ENCODE measurements at regions not wholly inside any gene's neighbourhood (a gene's known extent, or its start where the extent isn't known, plus 50 kb on each side); places are given as distances from the start of the nearest gene placed in this dataset.
"Not testable (repeated sequence)": the region's sequence is repeated elsewhere in the genome, so short reads cannot be mapped to it uniquely, and the experiment has no call there.

DNA sequence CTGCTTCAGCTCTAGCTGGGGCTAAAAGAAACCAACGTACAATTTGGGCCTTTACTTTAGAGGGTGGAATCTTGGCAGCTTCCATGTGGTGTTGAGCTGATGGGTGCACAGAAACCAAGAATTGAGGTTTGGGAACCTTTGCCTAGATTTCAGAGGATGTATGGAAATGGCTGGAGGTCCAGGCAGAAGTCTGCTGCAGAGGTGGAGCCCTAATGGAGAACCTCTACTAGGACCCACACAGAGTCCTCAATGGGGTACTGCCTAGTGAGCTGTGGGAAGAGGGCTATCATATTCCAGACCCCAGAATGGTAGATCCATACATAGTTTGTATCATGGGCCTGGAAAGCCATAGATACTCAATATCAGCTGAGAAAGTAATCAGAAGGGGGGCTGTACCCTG lies 500.4 kb upstream of the ATP2B1 start:
- peaks cover 0 to 32% (median 13%) of the 10 kb centered on the region in 11 donors for H3K9me3 Mint-ChIP-seq
- no peaks in the 10 kb centered on the region for H3K36me3 ChIP-seq (ENCODE audit: control insufficient read depth in 2 of 3, insufficient read depth in 3 of 3, low read length in 3 of 3)
- H3K4me1 Mint-ChIP-seq, result no peaks in the 10 kb centered on the region
- no peak overlapping the region for H3K4me3 Mint-ChIP-seq
- peaks cover 0 to 7% (median 0%) of the 10 kb centered on the region in 5 donors for H3K27me3 Mint-ChIP-seq
- H3K4me3 ChIP-seq (ENCODE audit: low read length), result no peak overlapping the region
- no peak overlapping the region for H3K27ac ChIP-seq (ENCODE audit: low read depth, low read length)
- no peaks in the 10 kb centered on the region for H3K27me3 ChIP-seq (ENCODE audit: control insufficient read depth in 2 of 2, insufficient read depth in 2 of 2, low read length in 2 of 2)
- no peaks in the 10 kb centered on the region for H3K4me1 ChIP-seq (ENCODE audit: control insufficient read depth in 2 of 2, insufficient read depth in 2 of 2, low read length in 2 of 2)
- ChIA-PET POLR2A (no interaction called here), CTCF (no interaction called here)
- peaks cover 0 to 8% (median 0%) of the 10 kb centered on the region in 3 experiments for H3K9me3 ChIP-seq (ENCODE audit: control insufficient read depth in 2 of 3, low read length in 3 of 3)
- H3K36me3 Mint-ChIP-seq, result peaks cover 0 to 4% (median 0%) of the 10 kb centered on the region in 5 donors
- no peak overlapping the region for H3K27ac Mint-ChIP-seq
- DNase-seq, result no peak
- intact Hi-C loops (cut with micrococcal nuclease), result no loop called here
- ATAC-seq, result no peak

DNA sequence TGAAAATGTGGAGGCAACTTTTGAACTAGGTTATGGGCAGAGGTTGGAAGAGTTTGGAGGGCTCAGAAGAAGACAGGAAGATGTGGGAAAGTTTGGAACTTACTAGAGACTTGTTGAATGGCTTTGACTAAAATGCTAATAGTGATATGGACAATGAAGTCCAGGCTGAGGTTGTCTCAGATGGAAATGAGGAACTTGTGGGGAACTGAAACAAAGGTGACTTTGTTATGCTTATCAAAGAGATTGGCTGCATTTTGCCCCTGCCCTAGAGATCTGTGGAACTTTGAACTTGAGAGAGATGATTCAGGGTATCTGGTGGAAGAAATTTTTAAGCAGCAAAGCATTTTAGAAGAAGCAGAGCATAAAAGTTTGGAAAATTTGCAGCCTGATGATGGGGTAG lies 499.7 kb upstream of the ATP2B1 start:
- H3K36me3 ChIP-seq (ENCODE audit: control insufficient read depth in 2 of 3, insufficient read depth in 3 of 3, low read length in 3 of 3); H3K9me3 ChIP-seq (ENCODE audit: control insufficient read depth in 2 of 3, low read length in 3 of 3); H3K36me3 Mint-ChIP-seq; H3K4me3 Mint-ChIP-seq; H3K4me1 Mint-ChIP-seq; ATAC-seq; H3K4me1 ChIP-seq (ENCODE audit: control insufficient read depth in 2 of 2, insufficient read depth in 2 of 2, low read length in 2 of 2); H3K27me3 ChIP-seq (ENCODE audit: control insufficient read depth in 2 of 2, insufficient read depth in 2 of 2, low read length in 2 of 2); H3K27me3 Mint-ChIP-seq; POLR2A ChIA-PET; DNase-seq; H3K4me3 ChIP-seq (ENCODE audit: low read length); CTCF ChIA-PET; H3K27ac Mint-ChIP-seq; H3K27ac ChIP-seq (ENCODE audit: low read depth, low read length); intact Hi-C loops (cut with micrococcal nuclease): not testable (repeated sequence)
- peaks cover 0 to 32% (median 13%) of the 10 kb centered on the region in 11 donors for H3K9me3 Mint-ChIP-seq

DNA sequence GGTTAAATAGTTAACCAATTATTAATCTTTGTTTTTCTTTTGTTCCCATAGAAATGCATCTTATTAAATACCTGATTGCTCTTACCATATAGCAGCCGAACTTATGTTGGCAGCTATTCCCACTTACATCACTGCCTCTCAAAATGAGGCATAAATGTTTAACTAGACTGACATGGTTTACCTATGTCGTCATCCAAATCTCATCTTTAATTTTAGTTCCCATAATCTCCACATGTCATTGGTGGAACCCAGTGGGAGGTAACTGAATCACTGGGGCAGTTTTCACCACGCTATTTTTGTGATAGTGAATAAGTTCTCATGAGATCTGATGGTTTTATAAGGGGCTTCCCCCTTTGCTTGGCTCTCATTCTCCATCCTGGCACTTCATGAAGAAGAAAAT lies 499.2 kb upstream of the ATP2B1 start:
- H3K4me3 Mint-ChIP-seq, result no peak overlapping the region
- H3K4me3 ChIP-seq (ENCODE audit: low read length), result no peak overlapping the region
- intact Hi-C loops (cut with micrococcal nuclease), result no loop called here
- peaks cover 0 to 4% (median 0%) of the 10 kb centered on the region in 5 donors for H3K36me3 Mint-ChIP-seq
- H3K4me1 ChIP-seq (ENCODE audit: control insufficient read depth in 2 of 2, insufficient read depth in 2 of 2, low read length in 2 of 2), result no peaks in the 10 kb centered on the region
- ChIA-PET POLR2A (no interaction called here), CTCF (no interaction called here)
- H3K4me1 Mint-ChIP-seq, result no peaks in the 10 kb centered on the region
- H3K27ac ChIP-seq (ENCODE audit: low read depth, low read length), result no peak overlapping the region
- H3K27me3 Mint-ChIP-seq, result peaks cover 0 to 5% (median 0%) of the 10 kb centered on the region in 5 donors
- H3K36me3 ChIP-seq (ENCODE audit: control insufficient read depth in 2 of 3, insufficient read depth in 3 of 3, low read length in 3 of 3), result no peaks in the 10 kb centered on the region
- ATAC-seq, result no peak
- H3K9me3 ChIP-seq (ENCODE audit: control insufficient read depth in 2 of 3, low read length in 3 of 3), result peaks cover 0 to 8% (median 0%) of the 10 kb centered on the region in 3 experiments
- H3K27ac Mint-ChIP-seq, result no peak overlapping the region
- DNase-seq, result no peak
- no peaks in the 10 kb centered on the region for H3K27me3 ChIP-seq (ENCODE audit: control insufficient read depth in 2 of 2, insufficient read depth in 2 of 2, low read length in 2 of 2)
- H3K9me3 Mint-ChIP-seq, result peaks cover 0 to 32% (median 13%) of the 10 kb centered on the region in 11 donors

DNA sequence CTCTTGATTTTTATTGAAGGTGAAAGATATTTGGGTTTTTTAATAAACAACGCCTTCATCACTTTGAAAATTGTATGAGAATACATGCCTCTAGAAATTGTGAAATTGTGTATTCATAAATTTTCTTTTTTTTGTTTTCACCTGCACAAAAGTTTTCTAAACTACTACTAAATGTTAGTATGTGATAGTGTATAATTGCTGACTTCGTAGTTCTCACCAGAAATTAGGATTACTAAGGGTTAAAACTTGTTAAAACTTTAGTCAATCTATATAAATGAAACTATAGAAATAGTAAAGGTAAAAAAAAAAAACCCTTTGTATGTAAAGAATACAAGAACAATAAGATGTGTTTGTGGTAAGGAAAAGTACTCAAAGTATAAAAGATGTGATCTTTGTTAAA lies 496.5 kb upstream of the ATP2B1 start:
- ATAC-seq, result no peak
- Histone ChIP-seq H3K27ac (ENCODE audit: low read depth, low read length) (no peak overlapping the region), H3K36me3 (ENCODE audit: control insufficient read depth in 2 of 3, insufficient read depth in 3 of 3, low read length in 3 of 3) (no peaks in the 10 kb centered on the region), H3K9me3 (ENCODE audit: control insufficient read depth in 2 of 3, low read length in 3 of 3) (peaks cover 0 to 8% (median 0%) of the 10 kb centered on the region in 3 experiments), H3K27me3 (ENCODE audit: control insufficient read depth in 2 of 2, insufficient read depth in 2 of 2, low read length in 2 of 2) (no peaks in the 10 kb centered on the region), H3K4me3 (ENCODE audit: low read length) (no peak overlapping the region), H3K4me1 (ENCODE audit: control insufficient read depth in 2 of 2, insufficient read depth in 2 of 2, low read length in 2 of 2) (no peaks in the 10 kb centered on the region)
- Mint-ChIP-seq H3K27me3 (no peaks in the 10 kb centered on the region), H3K27ac (no peak overlapping the region), H3K9me3 (peaks cover 0 to 22% (median 10%) of the 10 kb centered on the region in 11 donors), H3K4me3 (no peak overlapping the region), H3K4me1 (peaks cover 0 to under 1% (median 0%) of the 10 kb centered on the region in 7 donors), H3K36me3 (peaks cover 0 to 4% (median 0%) of the 10 kb centered on the region in 5 donors)
- no peak for DNase-seq
- intact Hi-C loops (cut with micrococcal nuclease), result no loop called here
- CTCF ChIA-PET, result no interaction called here
- POLR2A ChIA-PET, result no interaction called here

DNA sequence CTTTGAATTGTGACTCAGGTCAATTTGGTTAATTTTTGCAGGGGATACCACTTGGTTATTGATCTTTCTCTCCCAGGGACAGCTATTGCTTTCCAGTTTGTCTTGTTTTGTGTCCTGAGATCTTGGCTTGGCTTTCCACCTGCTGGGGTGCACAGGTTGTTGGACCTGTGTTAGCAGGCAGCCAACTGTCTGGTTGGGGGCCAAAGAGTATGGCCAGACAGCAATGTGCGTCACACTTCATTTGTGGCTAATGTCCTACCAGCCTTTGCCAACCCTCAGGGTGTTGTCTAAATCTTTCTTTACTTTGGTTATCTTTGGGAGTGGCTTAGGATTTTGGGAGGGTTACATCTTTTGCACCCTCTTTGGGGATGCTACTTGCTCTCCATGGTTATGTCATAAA lies 494.9 kb upstream of the ATP2B1 start:
- Histone ChIP-seq H3K36me3 (ENCODE audit: control insufficient read depth in 2 of 3, insufficient read depth in 3 of 3, low read length in 3 of 3) (no peaks in the 10 kb centered on the region), H3K27ac (ENCODE audit: low read depth, low read length) (no peak overlapping the region), H3K4me1 (ENCODE audit: control insufficient read depth in 2 of 2, insufficient read depth in 2 of 2, low read length in 2 of 2) (no peaks in the 10 kb centered on the region), H3K27me3 (ENCODE audit: control insufficient read depth in 2 of 2, insufficient read depth in 2 of 2, low read length in 2 of 2) (no peaks in the 10 kb centered on the region), H3K9me3 (ENCODE audit: control insufficient read depth in 2 of 3, low read length in 3 of 3) (peaks cover 0 to under 1% (median 0%) of the 10 kb centered on the region in 3 experiments), H3K4me3 (ENCODE audit: low read length) (no peak overlapping the region)
- intact Hi-C loops (cut with micrococcal nuclease), result no loop called here
- Mint-ChIP-seq H3K9me3 (peaks cover 0 to 6% (median 5%) of the 10 kb centered on the region in 11 donors), H3K36me3 (peaks cover 0 to 4% (median 0%) of the 10 kb centered on the region in 5 donors), H3K27ac (no peak overlapping the region), H3K27me3 (no peaks in the 10 kb centered on the region), H3K4me3 (no peak overlapping the region), H3K4me1 (peaks cover 0 to 15% (median 11%) of the 10 kb centered on the region in 7 donors)
- no peak for DNase-seq
- ATAC-seq, result no peak
- POLR2A ChIA-PET, result no interaction called here
- CTCF ChIA-PET, result no interaction called here

DNA sequence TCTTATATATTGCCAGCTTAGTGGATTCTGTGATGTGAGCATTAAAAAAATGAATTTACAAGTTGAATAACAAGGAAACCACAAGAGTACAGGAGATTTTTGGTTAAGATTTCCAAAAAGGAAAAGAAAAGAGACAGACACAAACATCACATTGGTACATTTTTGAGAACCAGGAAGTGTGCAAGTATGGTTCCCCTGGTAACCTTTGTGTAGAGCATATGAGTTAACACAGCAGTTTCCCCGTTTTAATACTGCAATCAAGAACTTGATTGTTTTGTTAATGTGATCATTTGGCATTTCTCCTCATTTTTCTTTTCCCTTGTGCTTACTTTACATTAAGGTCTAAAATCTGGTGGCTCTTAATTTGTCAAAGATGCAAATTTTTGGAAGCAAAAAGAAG lies 490.4 kb upstream of the ATP2B1 start:
- Mint-ChIP-seq H3K4me1 (peaks cover 0 to 17% (median 11%) of the 10 kb centered on the region in 7 donors), H3K9me3 (no peaks in the 10 kb centered on the region), H3K36me3 (no peaks in the 10 kb centered on the region), H3K27ac (peak overlapping the region in 4 of 9 donors; percentile 18 to 86 (median 50)), H3K27me3 (peaks cover 0 to 6% (median 0%) of the 10 kb centered on the region in 5 donors), H3K4me3 (peak overlapping the region in 3 of 10 donors; percentile 18 to 56 (median 21))
- peak; percentile 48 for ATAC-seq
- Histone ChIP-seq H3K4me1 (ENCODE audit: control insufficient read depth in 2 of 2, insufficient read depth in 2 of 2, low read length in 2 of 2) (no peaks in the 10 kb centered on the region), H3K36me3 (ENCODE audit: control insufficient read depth in 2 of 3, insufficient read depth in 3 of 3, low read length in 3 of 3) (no peaks in the 10 kb centered on the region), H3K4me3 (ENCODE audit: low read length) (no peak overlapping the region), H3K27ac (ENCODE audit: low read depth, low read length) (no peak overlapping the region), H3K9me3 (ENCODE audit: control insufficient read depth in 2 of 3, low read length in 3 of 3) (no peaks in the 10 kb centered on the region), H3K27me3 (ENCODE audit: control insufficient read depth in 2 of 2, insufficient read depth in 2 of 2, low read length in 2 of 2) (no peaks in the 10 kb centered on the region)
- intact Hi-C loops (cut with micrococcal nuclease), result no loop called here
- POLR2A ChIA-PET, result no interaction called here
- DNase-seq, result peak in 5 of 9 donors; percentile 6 to 33 (median 10)
- CTCF ChIA-PET, result no interaction called here

DNA sequence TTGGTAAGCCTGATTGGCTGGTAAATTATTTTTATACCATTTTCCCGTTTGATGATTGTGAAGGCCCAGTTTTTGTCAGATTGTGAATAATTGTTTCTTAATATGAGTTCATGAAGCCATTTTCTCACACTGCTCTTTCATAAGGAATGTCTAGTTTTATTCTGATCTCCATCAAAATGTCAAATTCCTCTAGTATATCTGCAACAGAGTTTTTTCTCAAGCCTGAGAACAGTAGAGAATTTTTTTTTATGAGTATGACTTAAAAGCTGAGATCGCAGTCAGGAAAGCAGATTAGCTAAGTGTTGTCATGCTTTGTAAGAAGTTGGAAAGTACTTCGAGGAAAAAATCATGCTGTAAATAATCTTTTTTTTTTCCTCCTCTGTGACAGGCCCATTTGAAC lies 484.9 kb upstream of the ATP2B1 start:
- Histone ChIP-seq H3K4me3 (ENCODE audit: low read length) (no peak overlapping the region), H3K9me3 (ENCODE audit: control insufficient read depth in 2 of 3, low read length in 3 of 3) (no peaks in the 10 kb centered on the region), H3K27ac (ENCODE audit: low read depth, low read length) (no peak overlapping the region), H3K27me3 (ENCODE audit: control insufficient read depth in 2 of 2, insufficient read depth in 2 of 2, low read length in 2 of 2) (no peaks in the 10 kb centered on the region), H3K36me3 (ENCODE audit: control insufficient read depth in 2 of 3, insufficient read depth in 3 of 3, low read length in 3 of 3) (no peaks in the 10 kb centered on the region), H3K4me1 (ENCODE audit: control insufficient read depth in 2 of 2, insufficient read depth in 2 of 2, low read length in 2 of 2) (no peaks in the 10 kb centered on the region)
- no peak for ATAC-seq
- DNase-seq, result no peak
- ChIA-PET POLR2A (no interaction called here), CTCF (no interaction called here)
- no peaks in the 10 kb centered on the region for H3K36me3 Mint-ChIP-seq
- no peaks in the 10 kb centered on the region for H3K9me3 Mint-ChIP-seq
- H3K4me1 Mint-ChIP-seq, result peaks cover 0 to 2% (median 0%) of the 10 kb centered on the region in 7 donors
- intact Hi-C loops (cut with micrococcal nuclease), result no loop called here
- H3K27me3 Mint-ChIP-seq, result peaks cover 0 to 6% (median 0%) of the 10 kb centered on the region in 5 donors
- no peak overlapping the region for H3K4me3 Mint-ChIP-seq
- H3K27ac Mint-ChIP-seq, result no peak overlapping the region

Measured in naive thymus-derived CD4-positive, alpha-beta T cell (primary cell).